Lung (tissue), 11 donors: ENCODE measurements at regions not wholly inside any gene's neighbourhood (a gene's known extent, or its start where the extent isn't known, plus 50 kb on each side); places are given as distances from the start of the nearest gene placed in this dataset.
"Not testable (repeated sequence)": the region's sequence is repeated elsewhere in the genome, so short reads cannot be mapped to it uniquely, and the experiment has no call there.

Experiments
- ATAC-seq: fragments of 200-7000 bp; cut with Tn5 transposase; one replicate; pipeline ENCODE4 v1.9.1; 2020; ENCODE audit warnings: moderate number of reproducible peaks; ENCODE audit not compliant: insufficient read depth, low FRiP score
- DNase-seq, 3 donors: peaks; one replicate each; pipeline ENCODE4 v3.0.0-alpha.2; 2013 to 2017
- H3K27ac ChIP-seq, 2 donors: one replicate each; pipeline ENCODE4 v1.5.1; 2013; ENCODE audit warnings: mild to moderate bottlenecking in 2 of 2, moderate library complexity in 2 of 2, control low read depth in 1 of 2, inconsistent platforms in 1 of 2, low read depth in 1 of 2, low read length in 1 of 2
- H3K27me3 ChIP-seq, 3 donors: one replicate each; pipeline ENCODE4 v1.5.1; 2013; ENCODE audit warnings: low read length in 2 of 3; ENCODE audit not compliant: control insufficient read depth in 3 of 3, insufficient read depth in 3 of 3
- H3K36me3 ChIP-seq, 4 donors: one replicate each; pipeline ENCODE4 v1.5.1; 2013; ENCODE audit warnings: low read length in 4 of 4, mild to moderate bottlenecking in 1 of 4, moderate library complexity in 1 of 4; ENCODE audit not compliant: control insufficient read depth in 4 of 4, insufficient read depth in 4 of 4
- H3K4me1 ChIP-seq, 5 donors: one replicate each; pipeline ENCODE4 v1.5.1; 2013; ENCODE audit warnings: low read length in 5 of 5, mild to moderate bottlenecking in 2 of 5, moderate library complexity in 1 of 5; ENCODE audit not compliant: control insufficient read depth in 5 of 5, insufficient read depth in 5 of 5
- H3K4me3 ChIP-seq: one replicate; pipeline ENCODE4 v1.5.1; 2013; ENCODE audit warnings: mild to moderate bottlenecking, control low read depth, moderate library complexity
- H3K9ac ChIP-seq, 2 donors: one replicate each; pipeline ENCODE4 v1.5.1; 2013; ENCODE audit warnings: low read length in 2 of 2, control low read depth in 1 of 2; ENCODE audit not compliant: insufficient read depth in 1 of 2
- H3K9me3 ChIP-seq, 4 donors: one replicate each; pipeline ENCODE4 v1.5.1; 2013; ENCODE audit warnings: low read length in 3 of 4, mild to moderate bottlenecking in 1 of 4, moderate library complexity in 1 of 4; ENCODE audit not compliant: control insufficient read depth in 4 of 4, insufficient read depth in 3 of 4
- WGBS, 2 donors: extraction: QIAGEN DNeasy Blood & Tissue Kit; methylation state at CpG; one replicate each; pipeline ENCODE4 v1.1.7; 2013; 5-methylcytosine and 5-hydroxymethylcytosine counted together
- TF ChIP-seq, protein P1 (sequence below): IDR thresholded peaks from 2 replicates; pipeline ENCODE4 v1.5.1; 2012; ENCODE audit warnings: mild to moderate bottlenecking; ENCODE audit errors: control extremely low read depth, extremely low read depth
- donor health status: control.
- donor health status: control.
- donor health status: Bipolar disorder and iron deficiency.
- donor health status: healthy.
- donor health status: DM: yes; HTN: yes; CAD: no.

GRCh38 chr1:222905151-222905550 lies 90.3 kb downstream of the DISP1 start:
- no peak for ATAC-seq
- Histone ChIP-seq H3K4me3 (no peak overlapping the region), H3K9me3 (no peaks in the 10 kb centered on the region), H3K9ac (no peak overlapping the region), H3K27ac (no peak overlapping the region), H3K27me3 (no peaks in the 10 kb centered on the region), H3K4me1 (no peaks in the 10 kb centered on the region), H3K36me3 (no peaks in the 10 kb centered on the region)
- no peak for DNase-seq
- TF ChIP-seq, protein P1, sequence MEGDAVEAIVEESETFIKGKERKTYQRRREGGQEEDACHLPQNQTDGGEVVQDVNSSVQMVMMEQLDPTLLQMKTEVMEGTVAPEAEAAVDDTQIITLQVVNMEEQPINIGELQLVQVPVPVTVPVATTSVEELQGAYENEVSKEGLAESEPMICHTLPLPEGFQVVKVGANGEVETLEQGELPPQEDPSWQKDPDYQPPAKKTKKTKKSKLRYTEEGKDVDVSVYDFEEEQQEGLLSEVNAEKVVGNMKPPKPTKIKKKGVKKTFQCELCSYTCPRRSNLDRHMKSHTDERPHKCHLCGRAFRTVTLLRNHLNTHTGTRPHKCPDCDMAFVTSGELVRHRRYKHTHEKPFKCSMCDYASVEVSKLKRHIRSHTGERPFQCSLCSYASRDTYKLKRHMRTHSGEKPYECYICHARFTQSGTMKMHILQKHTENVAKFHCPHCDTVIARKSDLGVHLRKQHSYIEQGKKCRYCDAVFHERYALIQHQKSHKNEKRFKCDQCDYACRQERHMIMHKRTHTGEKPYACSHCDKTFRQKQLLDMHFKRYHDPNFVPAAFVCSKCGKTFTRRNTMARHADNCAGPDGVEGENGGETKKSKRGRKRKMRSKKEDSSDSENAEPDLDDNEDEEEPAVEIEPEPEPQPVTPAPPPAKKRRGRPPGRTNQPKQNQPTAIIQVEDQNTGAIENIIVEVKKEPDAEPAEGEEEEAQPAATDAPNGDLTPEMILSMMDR: no peak
- 97 to 98% methylated on average over 3 of the region's 3 CpGs for WGBS, 2 donors

DNA sequence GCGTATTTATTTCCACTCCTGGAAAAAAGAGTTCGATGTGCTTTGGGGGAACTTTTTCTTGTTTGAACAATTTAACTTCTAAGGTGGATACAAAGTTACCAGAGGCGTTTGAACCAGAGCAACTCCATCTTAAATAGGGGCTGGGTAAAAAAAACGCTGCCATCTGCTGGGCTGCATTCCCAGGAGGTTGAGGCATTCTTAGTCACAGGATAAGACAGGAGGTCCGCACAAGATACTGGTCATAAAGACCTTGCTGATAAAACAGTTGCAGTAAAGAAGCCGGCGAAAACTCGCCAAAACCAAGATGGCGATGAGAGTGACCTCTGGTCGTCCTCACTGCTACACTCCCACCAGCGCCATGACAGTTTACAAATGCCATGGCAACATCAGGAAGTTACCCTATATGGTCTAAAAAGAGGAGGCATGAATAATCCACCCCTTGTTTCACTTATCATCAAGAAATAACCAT lies 91.5 kb downstream of the DISP1 start:
- not testable (repeated sequence) for H3K9ac ChIP-seq, DNase-seq, H3K36me3 ChIP-seq, H3K4me3 ChIP-seq, H3K4me1 ChIP-seq, H3K9me3 ChIP-seq, H3K27ac ChIP-seq, ATAC-seq, H3K27me3 ChIP-seq
- 95 to 97% methylated on average over 11 of the region's 11 CpGs for WGBS, 2 donors

- WGBS, 2 donors: 26 to 44% methylated on average over 4 of the region's 4 CpGs
- Histone ChIP-seq H3K9ac (no peak overlapping the region), H3K9me3 (no peaks in the 10 kb centered on the region), H3K27ac (peak overlapping the region; percentile 65), H3K27me3 (no peaks in the 10 kb centered on the region), H3K36me3 (no peaks in the 10 kb centered on the region), H3K4me3 (no peak overlapping the region), H3K4me1 (peaks cover 0 to 2% (median 0%) of the 10 kb centered on the region in 5 donors)
- peak; percentile 72 for ATAC-seq
- DNase-seq: peak in 1 of 3 donors; percentile 70
- TF ChIP-seq, protein P1: no peak
These were observed 94.7 kb downstream of the DISP1 start for GRCh38 chr1:222909586-222909985.

DNA sequence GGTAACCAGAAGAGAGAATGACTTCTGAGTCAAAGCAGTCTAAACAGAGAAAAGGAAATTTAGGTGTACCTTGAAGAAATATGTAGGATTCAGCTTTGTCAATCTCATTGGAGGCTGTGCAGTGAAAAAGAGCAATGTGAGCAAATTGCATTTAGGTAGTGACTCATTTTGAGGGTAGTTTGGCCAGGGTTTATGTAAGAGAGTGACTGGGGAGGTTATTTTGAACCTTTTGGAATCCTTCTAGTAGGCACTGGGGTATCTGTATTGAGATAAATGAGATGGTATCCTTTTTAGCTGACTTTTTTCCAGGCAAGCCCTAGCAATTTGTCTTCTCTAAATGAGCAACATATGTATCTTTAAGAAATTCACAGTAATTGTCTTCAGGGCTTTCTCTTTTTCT lies 95.9 kb downstream of the DISP1 start:
- Histone ChIP-seq H3K36me3 (no peaks in the 10 kb centered on the region), H3K27ac (no peak overlapping the region)
- no peak for ATAC-seq

More for the DNA sequence above, 95.9 kb downstream of the DISP1 start:
- Histone ChIP-seq H3K4me3 (no peak overlapping the region), H3K4me1 (peaks cover 0 to 7% (median 0%) of the 10 kb centered on the region in 5 donors), H3K9me3 (no peaks in the 10 kb centered on the region), H3K9ac (no peak overlapping the region), H3K27me3 (no peaks in the 10 kb centered on the region)
- no peak for DNase-seq
- TF ChIP-seq, protein P1: no peak
